K562 (cell line): ENCODE measurements at regions not wholly inside any gene's neighbourhood (a gene's known extent, or its start where the extent isn't known, plus 50 kb on each side); places are given as distances from the start of the nearest gene placed in this dataset.

Experiments
- ATAC-seq: fragments of 200-7000 bp; cut with Tn5 transposase; 3 replicates; pipeline ENCODE4 v1.9.1; 2020; ENCODE audit warnings: moderate library complexity
- BruUV-seq: library from RNA; stranded (reverse); fragments of 400-500 nt; replicated peaks from 2 replicates; lab custom pipeline; 2021; lab: Mats Ljungman, UMichigan
- CTCF ChIA-PET: fragments of 300-600 bp; formaldehyde crosslinking; extraction: SDS; loops from one replicate; lab custom pipeline; 2021; ENCODE audit warnings: low intra/inter-chr PET ratio; lab: Yijun Ruan, JAX
- POLR2A ChIA-PET: fragments of 300-600, 350-650 bp; sonication (Branson Sonifier 250); formaldehyde crosslinking; extraction: SDS; loops from one replicate; lab custom pipeline; 2021; ENCODE audit warnings: antibody characterized with exemption, inconsistent platforms; lab: Yijun Ruan, JAX
- DNase-seq, 4 experiments: peaks; one replicate each; pipeline versions ENCODE4 v3.0.0 to v3.0.0-alpha.2; 2011 to 2018; ENCODE audit warnings: low spot score in 3 of 4, mixed read lengths in 3 of 4; ENCODE audit errors: extremely low read depth in 1 of 4
- FAIRE-seq: peaks from 2 replicates; lab custom pipeline; 2011; peaks lifted over from hg19 to GRCh38; lab: Jason Lieb, UNC
- H2AFZ ChIP-seq: 2 replicates; pipeline ENCODE4 v1.6.0; 2011; ENCODE audit warnings: low read depth, low read length, control low read depth, inconsistent platforms
- H3K27ac ChIP-seq: fragments of 200-600 bp; 3 replicates; pipeline ENCODE4 v1.8.0; 2011; ENCODE audit warnings: low read depth, mild to moderate bottlenecking, control low read depth, inconsistent platforms, low read length, moderate library complexity, mixed read lengths; ENCODE audit errors: extremely low read depth
- H3K27me3 ChIP-seq, 2 experiments: fragments of 300-600 bp in 1 of 2; 2 replicates in 1 of 2; 3 replicates in 1 of 2; pipeline versions ENCODE4 v1.6.0 to v1.8.0; 2011; ENCODE audit warnings: inconsistent platforms in 2 of 2, low read length in 2 of 2, mild to moderate bottlenecking in 1 of 2, mixed read lengths in 1 of 2, moderate library complexity in 1 of 2; ENCODE audit not compliant: control insufficient read depth in 2 of 2, insufficient read depth in 2 of 2
- H3K36me3 ChIP-seq: fragments of 300-600 bp; 3 replicates; pipeline ENCODE4 v1.8.0; 2011; ENCODE audit warnings: mild to moderate bottlenecking, low read length, inconsistent platforms; ENCODE audit not compliant: control insufficient read depth, insufficient read depth
- H3K4me1 ChIP-seq, 2 experiments: fragments of 200-600 bp in 1 of 2; replicated peaks in 1 of 2; 2 replicates in 1 of 2; 3 replicates in 1 of 2; pipeline versions ENCODE4 v1.5.1 to v1.8.0; 2011; ENCODE audit warnings: inconsistent platforms in 2 of 2, low read length in 2 of 2, mild to moderate bottlenecking in 1 of 2, mixed read lengths in 1 of 2, moderate library complexity in 1 of 2; ENCODE audit not compliant: control insufficient read depth in 2 of 2, insufficient read depth in 2 of 2
- H3K4me2 ChIP-seq: 2 replicates; pipeline ENCODE4 v1.6.1; 2011; ENCODE audit warnings: low read length, control low read depth, inconsistent platforms, mixed read lengths; ENCODE audit not compliant: insufficient read depth
- H3K4me3 ChIP-seq: fragments of 200-600 bp; sonication (generic), shearing (Covaris generic); 2 replicates; pipeline ENCODE4 v1.5.1; 2016; ENCODE audit warnings: control low read depth, inconsistent platforms
- H3K79me2 ChIP-seq: fragments of 200-600 bp; 3 replicates; pipeline ENCODE4 v1.8.0; 2011; ENCODE audit warnings: low read length, inconsistent platforms; ENCODE audit not compliant: control insufficient read depth, insufficient read depth
- H3K9ac ChIP-seq, 2 experiments: 2 replicates each; pipeline versions ENCODE4 v1.6.0 to v1.6.1; 2011; ENCODE audit warnings: low read depth in 2 of 2, low read length in 2 of 2, control low read depth in 1 of 2, inconsistent platforms in 1 of 2, mild to moderate bottlenecking in 1 of 2, mixed read lengths in 1 of 2; ENCODE audit not compliant: insufficient read depth in 1 of 2
- H3K9me1 ChIP-seq: one replicate; pipeline ENCODE4 v1.6.0; 2011; ENCODE audit warnings: inconsistent platforms, mild to moderate bottlenecking, low read length, moderate library complexity; ENCODE audit not compliant: control insufficient read depth, insufficient read depth
- H3K9me3 ChIP-seq: replicated peaks from 2 replicates; pipeline ENCODE4 v1.5.1; 2011; ENCODE audit warnings: low read depth, low read length, inconsistent platforms; ENCODE audit not compliant: control insufficient read depth, insufficient read depth
- H4K20me1 ChIP-seq: replicated peaks from 2 replicates; pipeline ENCODE4 v1.6.1; 2011; ENCODE audit warnings: low read length, inconsistent platforms, mixed read lengths; ENCODE audit not compliant: control insufficient read depth, insufficient read depth
- ELF1 ChIP-seq: fragments of 200-800 bp; sonication (Bioruptor generic); IDR thresholded peaks from 2 replicates; pipeline ENCODE4 v1.6.1; 2016; ENCODE audit warnings: missing genetic modification characterization, missing compliant biosample characterization
- PCBP2 ChIP-seq: fragments of 200-400 bp; formaldehyde crosslinking; IDR thresholded peaks from 2 replicates; pipeline ENCODE4 v1.6.1; 2018; ENCODE audit warnings: low read length, low read depth, mild to moderate bottlenecking, moderate library complexity; ENCODE audit not compliant: poor library complexity, severe bottlenecking
- POLR2AphosphoS5 ChIP-seq: IDR thresholded peaks from 2 replicates; pipeline ENCODE4 v1.6.1; 2011; ENCODE audit warnings: mild to moderate bottlenecking, low read depth, low read length, moderate library complexity; ENCODE audit not compliant: control insufficient read depth, insufficient read depth
- PPARD ChIP-seq: fragments of 250-450 bp; sonication (Bioruptor Pico); IDR thresholded peaks from 2 replicates; pipeline ENCODE4 v1.8.0; 2022; ENCODE audit warnings: inconsistent platforms, mild to moderate bottlenecking, moderate library complexity
- ZFPM2 ChIP-seq: fragments of 250-450 bp; sonication (Bioruptor Pico); IDR thresholded peaks from 2 replicates; pipeline ENCODE4 v1.5.1; 2022; ENCODE audit warnings: mild to moderate bottlenecking
- WGBS: fragments of 100-300 bp; shearing (Covaris generic); methylation state at CpG from one replicate; pipeline ENCODE4 v1.1.6; 2016; ENCODE audit warnings: low coverage, mixed read lengths; ENCODE audit not compliant: insufficient coverage; ENCODE audit errors: missing lambda C conversion rate; 5-methylcytosine and 5-hydroxymethylcytosine counted together
- in situ Hi-C: fragments of 300-500 bp; cut with MboI; formaldehyde crosslinking; loops from 4 replicates; pipeline ENCODE4 v1.15.0; 2018; ENCODE audit warnings: inconsistent platforms, mixed read lengths
- intact Hi-C: fragments of 100-400 bp; cut with micrococcal nuclease; formaldehyde crosslinking; loops from 2 replicates; pipeline ENCODE4 v1.14.2; 2022
- TF ChIP-seq, protein P1 (sequence below): fragments of 250-450 bp; sonication (Bioruptor Pico); IDR thresholded peaks from 2 replicates; pipeline ENCODE4 v1.4.0; 2020; ENCODE audit warnings: borderline replicate concordance

DNA sequence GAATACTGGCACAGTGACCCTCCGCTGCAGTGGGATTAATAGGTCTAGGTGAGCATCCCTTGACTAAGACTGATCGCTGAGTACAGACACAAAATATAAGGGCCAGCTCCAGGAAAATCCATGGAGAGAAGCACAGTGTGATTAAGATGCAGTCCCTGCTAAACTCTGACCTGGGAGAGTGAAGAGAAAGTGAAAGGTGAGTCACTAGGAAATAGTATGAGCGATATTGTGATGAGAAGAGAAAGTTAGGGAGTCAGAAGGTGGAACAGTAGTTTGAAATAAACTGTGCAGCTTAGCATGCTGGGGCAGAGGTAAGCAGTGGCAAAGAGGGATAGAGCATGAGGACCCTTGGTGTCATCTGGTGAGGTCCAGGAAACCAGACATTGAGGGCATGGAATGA is 278.6 kb upstream of the MAP3K7 start (continued):
- TF ChIP-seq, protein P1, sequence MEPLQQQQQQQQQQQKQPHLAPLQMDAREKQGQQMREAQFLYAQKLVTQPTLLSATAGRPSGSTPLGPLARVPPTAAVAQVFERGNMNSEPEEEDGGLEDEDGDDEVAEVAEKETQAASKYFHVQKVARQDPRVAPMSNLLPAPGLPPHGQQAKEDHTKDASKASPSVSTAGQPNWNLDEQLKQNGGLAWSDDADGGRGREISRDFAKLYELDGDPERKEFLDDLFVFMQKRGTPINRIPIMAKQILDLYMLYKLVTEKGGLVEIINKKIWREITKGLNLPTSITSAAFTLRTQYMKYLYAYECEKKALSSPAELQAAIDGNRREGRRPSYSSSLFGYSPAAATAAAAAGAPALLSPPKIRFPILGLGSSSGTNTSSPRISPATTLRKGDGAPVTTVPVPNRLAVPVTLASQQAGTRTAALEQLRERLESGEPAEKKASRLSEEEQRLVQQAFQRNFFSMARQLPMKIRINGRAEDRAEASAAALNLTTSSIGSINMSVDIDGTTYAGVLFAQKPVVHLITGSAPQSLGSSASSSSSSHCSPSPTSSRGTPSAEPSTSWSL, result no peak
- no peak for TF ChIP-seq POLR2AphosphoS5
- TF ChIP-seq ELF1 (tag), result no peak

DNA sequence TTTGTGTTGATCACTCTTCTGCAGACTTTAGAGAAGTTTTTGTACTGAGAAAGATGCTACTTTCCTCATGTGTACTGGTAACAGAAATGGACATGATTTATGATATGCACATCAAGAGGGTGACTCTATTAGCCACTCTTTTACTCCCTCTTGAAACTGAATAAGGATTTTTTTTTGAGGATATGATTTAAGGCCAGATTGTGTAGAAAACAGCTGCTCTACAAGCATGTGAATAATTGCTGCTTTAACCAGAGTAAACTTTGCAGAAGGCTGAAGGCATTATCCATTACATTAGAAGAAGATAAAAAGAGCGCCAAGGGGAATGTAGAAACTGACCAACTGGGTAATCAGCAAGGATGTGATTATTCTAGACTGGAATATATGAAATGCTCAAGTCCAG is 276.2 kb upstream of the MAP3K7 start:
- ChIA-PET POLR2A (no interaction called here), CTCF (no interaction called here)
- TF ChIP-seq PCBP2 (no peak), PPARD (CRISPR knock-in tag) (no peak), ZFPM2 (CRISPR knock-in tag) (no peak)
- Histone ChIP-seq H3K9ac (no peak overlapping the region), H3K27ac (no peak overlapping the region), H3K27me3 (0 out of 5 replicates have a peak, but pooled peaks cover 0 to 4% of the 10 kb centered on the region in 2 experiments), H3K79me2 (no peaks in the 10 kb centered on the region), H3K9me3 (no peaks in the 10 kb centered on the region), H3K4me1 (no peaks in the 10 kb centered on the region), H3K4me3 (no peak overlapping the region), H3K4me2 (no peak overlapping the region), H3K36me3 (no peaks in the 10 kb centered on the region), H3K9me1 (no peaks in the 10 kb centered on the region), H4K20me1 (no peaks in the 10 kb centered on the region), H2AFZ (no peak overlapping the region)
- DNase-seq (no peak), FAIRE-seq (no peak), ATAC-seq (no peak)
- intact Hi-C loops, result loop anchor here (5.0 to 10.0 kb wide), 2 partner anchors 258 to 366 kb away; no protein-coding TSS in a partner anchor
- 0% methylated on average over 1 of the region's 1 CpG for WGBS
- in situ Hi-C loops, result no loop called here
- BruUV-seq, result no TSS peak
